HG02610 (cell line): ENCODE measurements at regions not wholly inside any gene's neighbourhood (a gene's known extent, or its start where the extent isn't known, plus 50 kb on each side); places are given as distances from the start of the nearest gene placed in this dataset.

ENCODE experiments used
- ATAC-seq: cut with Tn5 transposase; IDR thresholded peaks from one replicate; pipeline ENCODE4 v1.9.1; 2021; ENCODE audit warnings: mild to moderate bottlenecking, moderate library complexity; ENCODE audit not compliant: unreplicated experiment

- ATAC-seq: no peak
Measured at GRCh38 chr5:125517973-125518550, 771.6 kb upstream of the ZNF608 start.

GRCh38 chr5:125521289-125521688 lies 774.9 kb upstream of the ZNF608 start:
- no peak for ATAC-seq

- no peak for ATAC-seq
Measured at GRCh38 chr5:125525356-125525755, 778.9 kb upstream of the ZNF608 start.

GRCh38 chr5:125526966-125527365 lies 780.5 kb upstream of the ZNF608 start:
- ATAC-seq: no peak

- no peak for ATAC-seq
Measured at GRCh38 chr5:125528881-125529280, 782.4 kb upstream of the ZNF608 start.

- no peak for ATAC-seq
Measured at GRCh38 chr5:125530833-125531615, 784.6 kb upstream of the ZNF608 start.

- ATAC-seq: no peak
Measured at GRCh38 chr5:125536095-125536494, 789.7 kb upstream of the ZNF608 start.

GRCh38 chr5:125536582-125536981 lies 790.1 kb upstream of the ZNF608 start:
- no peak for ATAC-seq

GRCh38 chr5:125537661-125538060 lies 791.2 kb upstream of the ZNF608 start:
- no peak for ATAC-seq

GRCh38 chr5:125538469-125538868 lies 792.0 kb upstream of the ZNF608 start:
- no peak for ATAC-seq

GRCh38 chr5:125541085-125541484 lies 794.6 kb upstream of the ZNF608 start:
- no peak for ATAC-seq

GRCh38 chr5:125549322-125549911 lies 803.0 kb upstream of the ZNF608 start:
- no peak for ATAC-seq

- ATAC-seq: no peak
Measured at GRCh38 chr5:125550274-125550673, 803.8 kb upstream of the ZNF608 start.

- no peak for ATAC-seq
Measured at GRCh38 chr5:125551246-125551645, 804.8 kb upstream of the ZNF608 start.

GRCh38 chr5:125551797-125552196 lies 805.4 kb upstream of the ZNF608 start:
- ATAC-seq: no peak

- no peak for ATAC-seq
Measured at GRCh38 chr5:125552486-125552885, 806.0 kb upstream of the ZNF608 start.

- ATAC-seq: no peak
Measured at GRCh38 chr5:125554355-125554754, 807.9 kb upstream of the ZNF608 start.

- no peak for ATAC-seq
Measured at GRCh38 chr5:125555591-125555990, 809.2 kb upstream of the ZNF608 start.

- ATAC-seq: no peak
Measured at GRCh38 chr5:125558016-125558415, 811.6 kb upstream of the ZNF608 start.

GRCh38 chr5:125558466-125558865 lies 812.0 kb upstream of the ZNF608 start:
- no peak for ATAC-seq

GRCh38 chr5:125559296-125559695 lies 812.9 kb upstream of the ZNF608 start:
- no peak for ATAC-seq
